ENCODE measurements at regions not wholly inside any gene's neighbourhood (a gene's known extent, or its start where the extent isn't known, plus 50 kb on each side); places are given as distances from the start of the nearest gene placed in this dataset.
"Not testable (repeated sequence)": the region's sequence is repeated elsewhere in the genome, so short reads cannot be mapped to it uniquely, and the experiment has no call there.

- H3K4me3 Mint-ChIP-seq, H3K4me1 Mint-ChIP-seq, POLR2A ChIA-PET: not testable (repeated sequence)
Observed at GRCh38 chr1:144532156-144532607, 60.5 kb upstream of the PPIAL4F start.

GRCh38 chr1:144533480-144533879, 59.2 kb upstream of the PPIAL4F start:
- H3K27ac Mint-ChIP-seq; ATAC-seq; H3K9me3 Mint-ChIP-seq; POLR2A ChIA-PET; H3K27me3 Mint-ChIP-seq (ENCODE audit: low read depth); CTCF ChIA-PET; DNase-seq (ENCODE audit: low spot score); H3K36me3 Mint-ChIP-seq; H3K4me1 Mint-ChIP-seq; H3K4me3 Mint-ChIP-seq: not testable (repeated sequence)

More at GRCh38 chr1:144532156-144532607, 60.5 kb upstream of the PPIAL4F start:
- peak; percentile 76 for ATAC-seq
- CTCF ChIA-PET; H3K27ac Mint-ChIP-seq; H3K36me3 Mint-ChIP-seq; DNase-seq (ENCODE audit: low spot score); H3K27me3 Mint-ChIP-seq (ENCODE audit: low read depth); H3K9me3 Mint-ChIP-seq: not testable (repeated sequence)
- TF ChIP-seq, protein P1, sequence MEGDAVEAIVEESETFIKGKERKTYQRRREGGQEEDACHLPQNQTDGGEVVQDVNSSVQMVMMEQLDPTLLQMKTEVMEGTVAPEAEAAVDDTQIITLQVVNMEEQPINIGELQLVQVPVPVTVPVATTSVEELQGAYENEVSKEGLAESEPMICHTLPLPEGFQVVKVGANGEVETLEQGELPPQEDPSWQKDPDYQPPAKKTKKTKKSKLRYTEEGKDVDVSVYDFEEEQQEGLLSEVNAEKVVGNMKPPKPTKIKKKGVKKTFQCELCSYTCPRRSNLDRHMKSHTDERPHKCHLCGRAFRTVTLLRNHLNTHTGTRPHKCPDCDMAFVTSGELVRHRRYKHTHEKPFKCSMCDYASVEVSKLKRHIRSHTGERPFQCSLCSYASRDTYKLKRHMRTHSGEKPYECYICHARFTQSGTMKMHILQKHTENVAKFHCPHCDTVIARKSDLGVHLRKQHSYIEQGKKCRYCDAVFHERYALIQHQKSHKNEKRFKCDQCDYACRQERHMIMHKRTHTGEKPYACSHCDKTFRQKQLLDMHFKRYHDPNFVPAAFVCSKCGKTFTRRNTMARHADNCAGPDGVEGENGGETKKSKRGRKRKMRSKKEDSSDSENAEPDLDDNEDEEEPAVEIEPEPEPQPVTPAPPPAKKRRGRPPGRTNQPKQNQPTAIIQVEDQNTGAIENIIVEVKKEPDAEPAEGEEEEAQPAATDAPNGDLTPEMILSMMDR (IDR thresholded peaks at IDR 0.05): 0 out of 2 replicates have a peak, but pooled peaks have one; percentile 18

DNA sequence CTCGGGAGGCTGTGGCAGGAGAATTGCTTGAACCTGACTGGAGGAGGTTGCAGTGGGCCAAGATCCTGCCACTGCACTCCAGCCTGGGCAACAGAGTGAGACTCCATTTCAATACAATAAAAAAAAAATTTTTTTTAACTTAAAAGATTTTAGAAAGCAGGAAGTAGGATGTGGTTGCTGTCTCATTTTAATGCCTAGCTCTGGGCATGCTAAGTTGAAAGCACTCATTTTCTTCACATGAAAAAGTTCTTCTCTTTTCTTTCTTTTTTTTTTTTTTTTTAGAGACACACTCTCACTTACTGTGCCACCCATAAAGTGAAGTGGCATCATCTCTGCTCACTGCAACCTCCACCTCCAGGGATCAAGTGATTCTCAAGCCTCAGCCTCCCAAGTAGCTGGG, 58.4 kb upstream of the PPIAL4F start:
- H3K4me3 Mint-ChIP-seq; H3K4me1 Mint-ChIP-seq; H3K27ac Mint-ChIP-seq; DNase-seq (ENCODE audit: low spot score); H3K27me3 Mint-ChIP-seq (ENCODE audit: low read depth); ATAC-seq; H3K36me3 Mint-ChIP-seq; CTCF ChIA-PET; H3K9me3 Mint-ChIP-seq; POLR2A ChIA-PET: not testable (repeated sequence)

DNA sequence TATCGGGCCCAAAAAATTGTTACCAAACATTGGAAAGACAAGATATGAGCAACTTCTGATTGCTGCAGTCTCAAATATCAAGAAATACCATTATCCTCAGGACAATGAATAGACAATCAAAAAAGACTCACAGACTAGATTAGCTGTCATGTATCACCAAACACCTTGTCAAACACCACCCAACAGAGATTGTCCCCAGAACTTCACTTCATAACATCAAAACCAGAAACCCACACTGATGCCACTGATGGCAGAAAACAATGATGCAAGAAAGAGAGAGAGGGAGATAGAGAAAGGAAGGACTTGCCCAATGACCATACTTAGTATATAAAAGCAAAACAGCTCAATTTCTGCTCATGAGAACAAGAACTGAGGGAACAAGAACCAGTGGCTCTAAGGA, 56.0 kb upstream of the PPIAL4F start:
- H3K4me3 Mint-ChIP-seq; POLR2A ChIA-PET; ATAC-seq; H3K27me3 Mint-ChIP-seq (ENCODE audit: low read depth); H3K4me1 Mint-ChIP-seq; CTCF ChIA-PET; DNase-seq (ENCODE audit: low spot score); H3K9me3 Mint-ChIP-seq; H3K36me3 Mint-ChIP-seq; H3K27ac Mint-ChIP-seq: not testable (repeated sequence)

DNA sequence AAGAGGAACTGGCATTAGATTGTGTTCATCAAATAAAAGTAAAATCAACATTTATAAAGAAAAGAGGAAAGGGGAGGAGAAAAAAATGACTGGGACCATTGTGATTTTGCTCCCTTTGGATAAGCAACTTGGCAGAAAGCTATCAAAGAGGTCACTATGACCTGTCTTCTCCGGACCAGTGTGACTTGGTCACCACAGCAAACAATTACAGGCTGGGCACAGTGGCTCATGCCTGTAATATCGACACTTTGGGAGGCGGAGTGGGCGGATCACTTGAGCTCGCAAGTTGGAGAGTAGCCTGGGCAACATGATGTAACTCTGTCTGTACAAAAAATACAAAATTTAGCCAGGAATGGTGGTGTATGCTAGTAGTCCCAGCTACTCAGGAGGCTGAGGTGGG, 55.5 kb upstream of the PPIAL4F start:
- DNase-seq (ENCODE audit: low spot score); H3K27me3 Mint-ChIP-seq (ENCODE audit: low read depth); H3K27ac Mint-ChIP-seq; H3K36me3 Mint-ChIP-seq; ATAC-seq; POLR2A ChIA-PET; H3K4me3 Mint-ChIP-seq; H3K9me3 Mint-ChIP-seq; CTCF ChIA-PET; H3K4me1 Mint-ChIP-seq: not testable (repeated sequence)

DNA sequence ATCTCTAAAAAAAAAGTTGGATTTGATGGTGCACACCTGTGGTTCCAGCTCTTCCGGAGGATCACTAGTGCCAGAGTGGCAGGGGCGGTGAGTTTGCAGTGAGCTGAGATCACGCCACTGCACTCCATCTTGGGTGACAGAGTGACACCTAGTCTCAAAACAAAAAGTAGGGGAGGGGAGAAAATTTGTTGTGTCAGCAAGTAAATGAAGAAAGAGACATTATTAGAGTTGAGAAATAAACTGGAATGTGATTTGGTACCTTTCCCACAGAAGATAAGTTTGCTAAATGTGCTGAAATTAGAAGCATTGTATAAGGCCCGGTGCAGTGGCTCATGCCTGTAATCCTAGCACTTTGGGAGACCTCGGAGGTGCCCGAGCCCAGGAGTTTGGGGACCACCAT, 54.0 kb upstream of the PPIAL4F start:
- H3K4me1 Mint-ChIP-seq; H3K36me3 Mint-ChIP-seq; POLR2A ChIA-PET; ATAC-seq; H3K27me3 Mint-ChIP-seq (ENCODE audit: low read depth); H3K9me3 Mint-ChIP-seq; CTCF ChIA-PET; H3K27ac Mint-ChIP-seq; DNase-seq (ENCODE audit: low spot score); H3K4me3 Mint-ChIP-seq: not testable (repeated sequence)

- ATAC-seq; H3K27ac Mint-ChIP-seq; DNase-seq (ENCODE audit: low spot score); CTCF ChIA-PET; H3K9me3 Mint-ChIP-seq; H3K36me3 Mint-ChIP-seq; H3K27me3 Mint-ChIP-seq (ENCODE audit: low read depth); POLR2A ChIA-PET; H3K4me1 Mint-ChIP-seq: not testable (repeated sequence)
- H3K4me3 Mint-ChIP-seq: peak overlapping the region; percentile 49; the same call in 1 of the 2 replicates
Observed at GRCh38 chr1:144539191-144539960, 53.3 kb upstream of the PPIAL4F start.

All from WTC11 (cell line).